Hepatocyte (in vitro differentiated cells): ENCODE measurements at regions not wholly inside any gene's neighbourhood (a gene's known extent, or its start where the extent isn't known, plus 50 kb on each side); places are given as distances from the start of the nearest gene placed in this dataset.

ENCODE experiments used
- DNase-seq: peaks from one replicate; pipeline ENCODE4 v3.0.0-alpha.2; 2016; ENCODE audit warnings: low spot score
- H2AFZ ChIP-seq: fragments of 200-600 bp; sonication (generic); 2 replicates; pipeline ENCODE4 v1.6.0; 2016; ENCODE audit warnings: antibody characterized with exemption, mild to moderate bottlenecking
- H3K27ac ChIP-seq: fragments of 200-600 bp; sonication (generic); 2 replicates; pipeline ENCODE4 v1.5.1; 2016; ENCODE audit warnings: mild to moderate bottlenecking
- H3K27me3 ChIP-seq: fragments of 200-600 bp; sonication (generic); 2 replicates; pipeline ENCODE4 v1.6.1; 2016
- H3K36me3 ChIP-seq: fragments of 200-600 bp; sonication (generic); replicated peaks from 2 replicates; pipeline ENCODE4 v1.5.1; 2016; ENCODE audit warnings: low read depth; ENCODE audit not compliant: insufficient read depth
- H3K4me1 ChIP-seq: fragments of 200-600 bp; sonication (generic); 2 replicates; pipeline ENCODE4 v1.5.1; 2016; ENCODE audit warnings: mild to moderate bottlenecking, moderate library complexity; ENCODE audit not compliant: insufficient read depth
- H3K4me2 ChIP-seq: fragments of 200-600 bp; sonication (generic); 2 replicates; pipeline ENCODE4 v1.6.0; 2016
- H3K4me3 ChIP-seq: fragments of 200-600 bp; sonication (generic); 2 replicates; pipeline ENCODE4 v1.5.1; 2016; ENCODE audit warnings: mild to moderate bottlenecking
- H3K79me2 ChIP-seq: fragments of 200-600 bp; sonication (generic); 2 replicates; pipeline ENCODE4 v1.6.0; 2017; ENCODE audit warnings: mild to moderate bottlenecking
- H3K9me2 ChIP-seq: fragments of 200-600 bp; sonication (generic); replicated peaks from 2 replicates; pipeline ENCODE4 v1.6.0; 2017; ENCODE audit warnings: mild to moderate bottlenecking; ENCODE audit not compliant: insufficient read depth
- H3K9me3 ChIP-seq: fragments of 200-600 bp; sonication (generic); 2 replicates; pipeline ENCODE4 v1.5.1; 2016; ENCODE audit warnings: low read depth, mild to moderate bottlenecking
- H4K20me1 ChIP-seq: fragments of 200-600 bp; sonication (generic); 2 replicates; pipeline ENCODE4 v1.6.0; 2016; ENCODE audit warnings: mild to moderate bottlenecking; ENCODE audit not compliant: insufficient read depth, poor library complexity, severe bottlenecking
- CTCF ChIP-seq: fragments of 200-600 bp; sonication (generic); IDR thresholded peaks from 2 replicates; pipeline ENCODE4 v1.5.1; 2016; ENCODE audit warnings: antibody characterized with exemption, mild to moderate bottlenecking; ENCODE audit not compliant: poor library complexity
- EZH2 ChIP-seq: fragments of 200-600 bp; sonication (generic); IDR thresholded peaks from 2 replicates; pipeline ENCODE4 v1.6.1; 2016; ENCODE audit warnings: antibody characterized with exemption, mild to moderate bottlenecking, borderline replicate concordance
- EZH2phosphoT487 ChIP-seq: fragments of 200-600 bp; sonication (generic); IDR thresholded peaks from one replicate; pipeline ENCODE4 v1.6.1; 2018; ENCODE audit warnings: antibody characterized with exemption, mild to moderate bottlenecking, low read depth, moderate library complexity; ENCODE audit not compliant: unreplicated experiment, severe bottlenecking
- WGBS: methylation state at CpG from one replicate; pipeline ENCODE4 v1.1.6; 2016; ENCODE audit warnings: low lambda C conversion rate; ENCODE audit errors: missing lambda C conversion rate; 5-methylcytosine and 5-hydroxymethylcytosine counted together

- WGBS, result 82% methylated on average over 7 of the region's 7 CpGs
- Histone ChIP-seq H3K4me3 (no peak overlapping the region), H2AFZ (no peak overlapping the region), H3K79me2 (no peaks in the 10 kb centered on the region), H4K20me1 (no peaks in the 10 kb centered on the region), H3K27me3 (no peaks in the 10 kb centered on the region), H3K9me2 (no peaks in the 10 kb centered on the region), H3K36me3 (no peaks in the 10 kb centered on the region), H3K27ac (no peak overlapping the region), H3K9me3 (no peaks in the 10 kb centered on the region), H3K4me1 (no peaks in the 10 kb centered on the region), H3K4me2 (no peak overlapping the region)
- no peak for TF ChIP-seq CTCF
- TF ChIP-seq EZH2phosphoT487, result no peak
- TF ChIP-seq EZH2, result no peak
- peak; percentile 29 for DNase-seq
Measured at GRCh38 chr5:74199436-74200210, 440.9 kb downstream of the ENC1 start.

GRCh38 chr5:74199005-74199404 lies 441.5 kb downstream of the ENC1 start:
- Histone ChIP-seq H3K79me2 (no peaks in the 10 kb centered on the region), H2AFZ (no peak overlapping the region), H4K20me1 (no peaks in the 10 kb centered on the region), H3K9me2 (no peaks in the 10 kb centered on the region), H3K27me3 (no peaks in the 10 kb centered on the region), H3K9me3 (no peaks in the 10 kb centered on the region), H3K27ac (no peak overlapping the region), H3K4me3 (no peak overlapping the region), H3K4me2 (no peak overlapping the region), H3K36me3 (no peaks in the 10 kb centered on the region), H3K4me1 (no peaks in the 10 kb centered on the region)
- 64% methylated on average over 2 of the region's 2 CpGs for WGBS
- TF ChIP-seq CTCF (no peak), EZH2phosphoT487 (no peak), EZH2 (no peak)
- DNase-seq, result no peak

- no peaks in the 10 kb centered on the region for H3K4me1 ChIP-seq
- H3K4me3 ChIP-seq, result no peak overlapping the region
- no peak overlapping the region for H3K4me2 ChIP-seq
- H3K9me3 ChIP-seq, result no peaks in the 10 kb centered on the region
- no peaks in the 10 kb centered on the region for H4K20me1 ChIP-seq
- H3K36me3 ChIP-seq, result no peaks in the 10 kb centered on the region
- no peak for TF ChIP-seq CTCF
- no peak for TF ChIP-seq EZH2phosphoT487
- no peak for DNase-seq
- no peak overlapping the region for H2AFZ ChIP-seq
- no peak overlapping the region for H3K27ac ChIP-seq
- no peaks in the 10 kb centered on the region for H3K79me2 ChIP-seq
- WGBS, result 100% methylated on average over 2 of the region's 2 CpGs
- H3K27me3 ChIP-seq, result no peaks in the 10 kb centered on the region
- H3K9me2 ChIP-seq, result no peaks in the 10 kb centered on the region
Measured at GRCh38 chr5:74198156-74198555, 442.4 kb downstream of the ENC1 start.
